ENCODE measurements at regions not wholly inside any gene's neighbourhood (a gene's known extent, or its start where the extent isn't known, plus 50 kb on each side); places are given as distances from the start of the nearest gene placed in this dataset.

- H3K4me2 ChIP-seq (ENCODE audit: low read length), result no peak overlapping the region
- CTCF ChIA-PET (ENCODE audit: unreplicated experiment), result no interaction called here
- no peak overlapping the region for H3K27ac ChIP-seq (ENCODE audit: low read depth, low read length, poor library complexity, severe bottlenecking)
- no peaks in the 10 kb centered on the region for H3K79me2 ChIP-seq (ENCODE audit: insufficient read depth, low read depth, low read length)
- H3K4me3 ChIP-seq (ENCODE audit: low read depth, low read length, poor library complexity, severe bottlenecking), result no peak overlapping the region
- BruUV-seq (replicated peaks), result no TSS peak
- no peaks in the 10 kb centered on the region for H3K36me3 ChIP-seq (ENCODE audit: insufficient read depth, low read length)
- H3K9me2 ChIP-seq (ENCODE audit: insufficient read depth, low read length), result no peaks in the 10 kb centered on the region
- POLR2A ChIA-PET, result interaction anchor here (0.6 to 0.7 kb wide), 2 partner anchors 98 to 619 kb away, joined by 3 read pairs; no protein-coding TSS in a partner anchor
- no peak overlapping the region for H2AFZ ChIP-seq (ENCODE audit: low read length)
- no peak for TF ChIP-seq CTCF (conservative IDR thresholded peaks at IDR 0.05; ENCODE audit: low read length)
- no peak for TF ChIP-seq EZH2phosphoT487 (IDR thresholded peaks at IDR 0.05; ENCODE audit: borderline replicate concordance, low read depth, low read length)
- no peaks in the 10 kb centered on the region for H3K9me3 ChIP-seq (ENCODE audit: low read length)
- H3K4me1 ChIP-seq (ENCODE audit: insufficient read depth, low read length, poor library complexity, severe bottlenecking), result no peaks in the 10 kb centered on the region
- intact Hi-C loops (cut with micrococcal nuclease; ENCODE audit: unreplicated experiment), result no loop called here
- DNase-seq (ENCODE audit: low spot score), result no peak
- H4K20me1 ChIP-seq (ENCODE audit: insufficient read depth, low read length), result no peaks in the 10 kb centered on the region
These were observed 75.6 kb upstream of the FLRT2 start for GRCh38 chr14:85454226-85454813.

GRCh38 chr14:85459361-85460000, 70.5 kb upstream of the FLRT2 start:
- H3K36me3 ChIP-seq (ENCODE audit: insufficient read depth, low read length), result no peaks in the 10 kb centered on the region
- H3K27ac ChIP-seq (ENCODE audit: low read depth, low read length, poor library complexity, severe bottlenecking), result no peak overlapping the region
- H3K9me3 ChIP-seq (ENCODE audit: low read length), result no peaks in the 10 kb centered on the region
- no peaks in the 10 kb centered on the region for H3K4me1 ChIP-seq (ENCODE audit: insufficient read depth, low read length, poor library complexity, severe bottlenecking)
- ChIA-PET POLR2A (no interaction called here), CTCF (ENCODE audit: unreplicated experiment) (no interaction called here)
- no peaks in the 10 kb centered on the region for H3K79me2 ChIP-seq (ENCODE audit: insufficient read depth, low read depth, low read length)
- DNase-seq (ENCODE audit: low spot score), result no peak
- H2AFZ ChIP-seq (ENCODE audit: low read length), result no peak overlapping the region
- no peak overlapping the region for H3K4me2 ChIP-seq (ENCODE audit: low read length)
- H3K4me3 ChIP-seq (ENCODE audit: low read depth, low read length, poor library complexity, severe bottlenecking), result no peak overlapping the region
- no peak for TF ChIP-seq CTCF (conservative IDR thresholded peaks at IDR 0.05; ENCODE audit: low read length)
- TF ChIP-seq EZH2phosphoT487 (IDR thresholded peaks at IDR 0.05; ENCODE audit: borderline replicate concordance, low read depth, low read length), result no peak
- BruUV-seq (replicated peaks), result no TSS peak
- intact Hi-C loops (cut with micrococcal nuclease; ENCODE audit: unreplicated experiment), result no loop called here
- no peaks in the 10 kb centered on the region for H4K20me1 ChIP-seq (ENCODE audit: insufficient read depth, low read length)
- H3K9me2 ChIP-seq (ENCODE audit: insufficient read depth, low read length), result no peaks in the 10 kb centered on the region

- H3K4me2 ChIP-seq (ENCODE audit: low read length), result no peak overlapping the region
- H4K20me1 ChIP-seq (ENCODE audit: insufficient read depth, low read length), result no peaks in the 10 kb centered on the region
- ChIA-PET POLR2A (no interaction called here), CTCF (ENCODE audit: unreplicated experiment) (no interaction called here)
- H3K79me2 ChIP-seq (ENCODE audit: insufficient read depth, low read depth, low read length), result no peaks in the 10 kb centered on the region
- no peaks in the 10 kb centered on the region for H3K36me3 ChIP-seq (ENCODE audit: insufficient read depth, low read length)
- intact Hi-C loops (cut with micrococcal nuclease; ENCODE audit: unreplicated experiment), result no loop called here
- no peak for TF ChIP-seq CTCF (conservative IDR thresholded peaks at IDR 0.05; ENCODE audit: low read length)
- no peak for TF ChIP-seq EZH2phosphoT487 (IDR thresholded peaks at IDR 0.05; ENCODE audit: borderline replicate concordance, low read depth, low read length)
- H2AFZ ChIP-seq (ENCODE audit: low read length), result no peak overlapping the region
- H3K9me3 ChIP-seq (ENCODE audit: low read length), result no peaks in the 10 kb centered on the region
- H3K9me2 ChIP-seq (ENCODE audit: insufficient read depth, low read length), result no peaks in the 10 kb centered on the region
- no peak overlapping the region for H3K4me3 ChIP-seq (ENCODE audit: low read depth, low read length, poor library complexity, severe bottlenecking)
- DNase-seq (ENCODE audit: low spot score), result no peak
- H3K27ac ChIP-seq (ENCODE audit: low read depth, low read length, poor library complexity, severe bottlenecking), result no peak overlapping the region
- no TSS peak for BruUV-seq (replicated peaks)
- H3K4me1 ChIP-seq (ENCODE audit: insufficient read depth, low read length, poor library complexity, severe bottlenecking), result no peaks in the 10 kb centered on the region
These were observed 68.4 kb upstream of the FLRT2 start for GRCh38 chr14:85461432-85462133.

Data from OCI-LY7 (cell line).